ENCODE measurements at regions not wholly inside any gene's neighbourhood (a gene's known extent, or its start where the extent isn't known, plus 50 kb on each side); places are given as distances from the start of the nearest gene placed in this dataset.

DNA sequence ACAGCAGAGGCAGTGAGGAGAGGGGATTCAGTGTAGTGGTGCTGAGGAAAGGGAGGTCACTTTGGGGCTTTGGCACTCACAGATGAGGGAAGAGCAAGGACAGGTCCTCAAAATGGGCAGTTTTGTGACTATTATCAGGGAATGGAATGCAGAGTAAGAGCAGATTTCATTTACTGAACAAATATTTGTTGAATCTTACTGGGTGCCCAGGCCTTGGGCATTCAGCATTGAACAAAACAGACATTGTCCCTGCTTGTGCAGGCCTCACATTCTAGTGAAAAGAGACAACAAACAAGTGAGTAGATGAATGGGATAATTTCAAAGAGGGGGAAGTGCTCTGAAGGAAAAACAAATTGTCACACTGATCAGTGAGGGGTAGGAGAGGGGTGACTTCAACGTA lies 404.1 kb downstream of the DMRT2 start:
- Histone ChIP-seq H3K4me3 (no peak overlapping the region), H3K9me3 (no peaks in the 10 kb centered on the region), H3K36me3 (no peaks in the 10 kb centered on the region), H3K27ac (no peak overlapping the region), H3K4me1 (no peaks in the 10 kb centered on the region), H3K27me3 (no peaks in the 10 kb centered on the region)
- WGBS, result 59% methylated on average over 1 of the region's 1 CpG
- no peak for TF ChIP-seq POLR2AphosphoS5 (IDR thresholded peaks at IDR 0.05)
- TF ChIP-seq POLR2A (IDR thresholded peaks at IDR 0.05), result no peak
- no peak for TF ChIP-seq CTCF (IDR thresholded peaks at IDR 0.05)
- TF ChIP-seq EP300 (IDR thresholded peaks at IDR 0.05), result no peak
- no peak for DNase-seq (ENCODE audit: low spot score in 2 of 2)

DNA sequence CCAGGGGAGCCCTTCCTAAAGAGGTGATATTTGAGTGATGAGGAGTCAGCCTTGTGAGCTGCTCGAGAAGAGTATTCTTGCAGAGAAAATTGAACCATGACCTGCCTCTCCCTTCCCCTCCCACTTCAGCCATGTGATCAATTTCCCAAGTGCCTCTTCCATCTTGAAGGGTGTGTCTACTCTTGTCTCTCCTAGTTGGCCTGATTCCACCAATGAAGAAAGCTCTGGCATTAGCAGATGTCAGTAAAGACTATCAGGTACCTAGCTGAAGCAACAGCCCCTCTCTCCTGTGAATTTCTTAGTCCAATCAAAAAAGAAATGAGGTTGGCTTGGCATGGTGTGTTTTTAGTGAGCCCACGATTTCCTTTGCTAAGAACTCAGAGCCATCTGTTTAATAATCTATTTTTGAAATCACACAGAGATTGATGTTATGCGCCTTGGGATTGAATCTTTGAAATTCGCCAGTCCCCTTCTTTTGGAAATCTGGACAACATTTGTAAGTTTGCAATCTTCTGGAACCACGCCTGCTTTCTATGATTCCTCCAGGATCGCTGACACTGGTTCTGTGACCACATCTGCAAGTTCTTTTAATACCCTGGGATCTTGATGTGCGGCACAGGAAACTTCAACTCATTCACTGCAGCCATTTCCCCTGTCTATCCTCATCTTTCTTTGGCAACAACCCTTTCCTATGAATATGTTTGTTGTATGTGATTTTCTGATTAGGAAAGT lies 404.6 kb downstream of the DMRT2 start:
- Histone ChIP-seq H3K27ac (no peak overlapping the region), H3K27me3 (no peaks in the 10 kb centered on the region), H3K4me1 (no peaks in the 10 kb centered on the region), H3K36me3 (no peaks in the 10 kb centered on the region), H3K9me3 (no peaks in the 10 kb centered on the region), H3K4me3 (no peak overlapping the region)
- no peak for DNase-seq (ENCODE audit: low spot score in 2 of 2)
- no peak for TF ChIP-seq CTCF (IDR thresholded peaks at IDR 0.05)
- TF ChIP-seq EP300 (IDR thresholded peaks at IDR 0.05), result no peak
- no peak for TF ChIP-seq POLR2AphosphoS5 (IDR thresholded peaks at IDR 0.05)
- TF ChIP-seq POLR2A (IDR thresholded peaks at IDR 0.05), result no peak
- WGBS, result 57% methylated on average over 7 of the region's 7 CpGs

DNA sequence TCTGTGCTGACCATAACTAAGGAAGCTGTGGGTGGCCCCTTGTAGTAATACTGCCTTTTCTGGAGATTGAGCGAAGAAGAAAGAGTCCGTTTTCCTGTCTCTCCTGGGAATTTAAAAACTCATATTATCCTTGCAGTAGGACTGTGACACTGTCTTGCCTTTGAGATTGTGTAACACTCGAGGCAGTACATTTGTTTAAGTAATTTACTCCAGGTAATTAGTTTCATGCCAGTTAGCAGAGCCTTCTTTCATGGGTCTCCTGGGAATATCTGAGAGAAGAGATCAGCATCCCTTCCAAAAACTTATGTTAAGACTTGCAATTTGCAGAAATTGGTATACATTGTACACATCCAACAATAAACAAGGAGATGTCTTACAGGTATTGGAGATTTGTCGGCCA lies 405.6 kb downstream of the DMRT2 start:
- WGBS, result 66% methylated on average over 4 of the region's 4 CpGs
- H3K27ac ChIP-seq, result no peak overlapping the region
- no peaks in the 10 kb centered on the region for H3K27me3 ChIP-seq
- H3K36me3 ChIP-seq, result no peaks in the 10 kb centered on the region
- H3K4me3 ChIP-seq, result no peak overlapping the region
- no peaks in the 10 kb centered on the region for H3K4me1 ChIP-seq
- DNase-seq (ENCODE audit: low spot score in 2 of 2), result no peak
- H3K9me3 ChIP-seq, result no peaks in the 10 kb centered on the region
- TF ChIP-seq CTCF (IDR thresholded peaks at IDR 0.05), result no peak
- no peak for TF ChIP-seq POLR2A (IDR thresholded peaks at IDR 0.05)
- no peak for TF ChIP-seq EP300 (IDR thresholded peaks at IDR 0.05)
- no peak for TF ChIP-seq POLR2AphosphoS5 (IDR thresholded peaks at IDR 0.05)

GRCh38 chr9:1456301-1457024 lies 406.3 kb downstream of the DMRT2 start:
- Histone ChIP-seq H3K36me3 (no peaks in the 10 kb centered on the region), H3K4me3 (no peak overlapping the region), H3K27me3 (no peaks in the 10 kb centered on the region), H3K9me3 (no peaks in the 10 kb centered on the region), H3K4me1 (no peaks in the 10 kb centered on the region), H3K27ac (no peak overlapping the region)
- DNase-seq (ENCODE audit: low spot score in 2 of 2), result no peak
- 89% methylated on average over 4 of the region's 4 CpGs for WGBS
- TF ChIP-seq POLR2AphosphoS5 (IDR thresholded peaks at IDR 0.05) (no peak), EP300 (IDR thresholded peaks at IDR 0.05) (no peak), CTCF (IDR thresholded peaks at IDR 0.05) (no peak), POLR2A (IDR thresholded peaks at IDR 0.05) (no peak)

DNA sequence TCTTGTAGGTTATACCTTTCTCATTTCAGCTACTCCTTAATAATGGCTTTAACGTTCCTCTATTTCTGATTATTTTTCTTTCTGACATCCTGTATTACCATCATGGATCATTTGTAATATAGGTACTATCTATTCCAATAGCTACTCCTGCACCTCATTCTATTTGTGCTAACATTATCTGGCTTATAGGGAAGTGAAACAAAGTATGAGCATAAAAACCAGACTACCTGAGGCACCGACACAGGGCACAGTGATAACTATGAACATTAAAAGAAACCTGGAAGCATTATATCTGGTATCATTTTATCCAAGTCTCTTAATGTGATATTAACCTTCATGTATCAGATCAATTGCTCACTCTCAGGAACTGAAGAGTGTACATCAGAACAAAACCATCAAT lies 407.3 kb downstream of the DMRT2 start:
- Histone ChIP-seq H3K27ac (no peak overlapping the region), H3K4me1 (no peaks in the 10 kb centered on the region), H3K4me3 (no peak overlapping the region), H3K9me3 (no peaks in the 10 kb centered on the region), H3K36me3 (no peaks in the 10 kb centered on the region), H3K27me3 (no peaks in the 10 kb centered on the region)
- WGBS, result 88% methylated on average over 2 of the region's 2 CpGs
- no peak for DNase-seq (ENCODE audit: low spot score in 2 of 2)
- no peak for TF ChIP-seq CTCF (IDR thresholded peaks at IDR 0.05)
- TF ChIP-seq POLR2A (IDR thresholded peaks at IDR 0.05), result no peak
- TF ChIP-seq POLR2AphosphoS5 (IDR thresholded peaks at IDR 0.05), result no peak
- no peak for TF ChIP-seq EP300 (IDR thresholded peaks at IDR 0.05)

All from suprapubic skin (tissue), 4 donors.